IMR-90 (cell line): ENCODE measurements at regions not wholly inside any gene's neighbourhood (a gene's known extent, or its start where the extent isn't known, plus 50 kb on each side); places are given as distances from the start of the nearest gene placed in this dataset.

Experiments used
- POLR2A ChIP-seq: IDR thresholded peaks from 2 replicates; pipeline ENCODE4 v1.6.1; 2012; ENCODE audit warnings: mild to moderate bottlenecking, low read depth, low read length
- RFX5 ChIP-seq: IDR thresholded peaks from 2 replicates; pipeline ENCODE4 v1.8.0; 2012; ENCODE audit warnings: low read depth, mild to moderate bottlenecking, low read length, moderate library complexity
- TF ChIP-seq, protein P1 (sequence below): conservative IDR thresholded peaks from 2 replicates; pipeline ENCODE4 v1.5.1; 2012; ENCODE audit warnings: mild to moderate bottlenecking, low read depth, low read length, improper control_type of control experiment

DNA sequence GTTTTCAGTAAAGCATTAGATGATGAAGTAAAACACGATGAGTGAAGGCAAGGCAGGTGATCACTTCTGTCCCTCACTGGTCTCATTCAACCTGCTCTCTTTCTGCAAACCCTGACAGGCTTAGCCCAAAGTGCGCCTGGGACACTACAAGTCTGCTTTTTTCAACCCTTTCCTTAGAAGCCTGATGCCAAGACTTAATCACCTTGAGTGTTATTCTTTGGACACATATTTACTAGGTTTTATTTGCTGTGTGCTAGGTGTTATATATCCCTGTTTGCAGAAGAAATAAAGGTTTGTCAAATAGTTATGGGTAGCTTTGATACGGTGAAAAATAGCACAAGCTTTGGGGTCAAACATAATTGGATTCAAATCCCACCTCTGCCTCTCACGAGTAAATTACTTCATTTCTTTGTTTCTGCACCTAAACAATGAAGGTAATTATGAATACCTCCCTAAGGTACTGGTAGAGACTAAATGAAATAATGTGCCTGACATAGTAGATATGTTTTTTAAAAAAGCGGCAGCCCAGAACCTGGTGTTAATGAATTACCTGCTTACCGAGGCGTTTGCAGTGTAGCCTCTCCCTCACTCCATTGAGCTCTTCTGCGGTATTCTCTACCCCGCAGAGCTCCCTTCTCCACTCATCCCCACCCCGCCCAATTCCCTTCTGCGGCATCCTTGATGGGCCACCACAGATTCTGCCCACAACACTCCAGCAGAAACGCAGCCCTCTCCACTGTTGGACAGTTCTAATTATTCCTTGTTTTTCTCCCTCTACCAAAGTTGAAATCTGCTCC is 269.0 kb upstream of the TPM1 start:
- TF ChIP-seq RFX5: no peak
- TF ChIP-seq, protein P1, sequence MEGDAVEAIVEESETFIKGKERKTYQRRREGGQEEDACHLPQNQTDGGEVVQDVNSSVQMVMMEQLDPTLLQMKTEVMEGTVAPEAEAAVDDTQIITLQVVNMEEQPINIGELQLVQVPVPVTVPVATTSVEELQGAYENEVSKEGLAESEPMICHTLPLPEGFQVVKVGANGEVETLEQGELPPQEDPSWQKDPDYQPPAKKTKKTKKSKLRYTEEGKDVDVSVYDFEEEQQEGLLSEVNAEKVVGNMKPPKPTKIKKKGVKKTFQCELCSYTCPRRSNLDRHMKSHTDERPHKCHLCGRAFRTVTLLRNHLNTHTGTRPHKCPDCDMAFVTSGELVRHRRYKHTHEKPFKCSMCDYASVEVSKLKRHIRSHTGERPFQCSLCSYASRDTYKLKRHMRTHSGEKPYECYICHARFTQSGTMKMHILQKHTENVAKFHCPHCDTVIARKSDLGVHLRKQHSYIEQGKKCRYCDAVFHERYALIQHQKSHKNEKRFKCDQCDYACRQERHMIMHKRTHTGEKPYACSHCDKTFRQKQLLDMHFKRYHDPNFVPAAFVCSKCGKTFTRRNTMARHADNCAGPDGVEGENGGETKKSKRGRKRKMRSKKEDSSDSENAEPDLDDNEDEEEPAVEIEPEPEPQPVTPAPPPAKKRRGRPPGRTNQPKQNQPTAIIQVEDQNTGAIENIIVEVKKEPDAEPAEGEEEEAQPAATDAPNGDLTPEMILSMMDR: no peak
- no peak for TF ChIP-seq POLR2A
